GM13976 (cell line): ENCODE measurements at regions not wholly inside any gene's neighbourhood (a gene's known extent, or its start where the extent isn't known, plus 50 kb on each side); places are given as distances from the start of the nearest gene placed in this dataset.

ENCODE experiments used
- DNase-seq: peaks from one replicate; pipeline ENCODE4 v3.0.0; 2012; ENCODE audit warnings: low spot score
- in situ Hi-C: fragments of 300-500 bp; cut with MboI; formaldehyde crosslinking; loops from one replicate; pipeline ENCODE4 v1.12.0; 2022; ENCODE audit warnings: low sequenced_read_pairs, mixed read lengths, inconsistent platforms; ENCODE audit not compliant: unreplicated experiment
- TF ChIP-seq, protein P1 (sequence below): IDR thresholded peaks from 2 replicates; pipeline ENCODE4 v1.5.1; 2012; ENCODE audit warnings: borderline replicate concordance, mild to moderate bottlenecking; ENCODE audit not compliant: insufficient read depth; ENCODE audit errors: extremely low read depth, missing control alignments, control extremely low read depth

DNA sequence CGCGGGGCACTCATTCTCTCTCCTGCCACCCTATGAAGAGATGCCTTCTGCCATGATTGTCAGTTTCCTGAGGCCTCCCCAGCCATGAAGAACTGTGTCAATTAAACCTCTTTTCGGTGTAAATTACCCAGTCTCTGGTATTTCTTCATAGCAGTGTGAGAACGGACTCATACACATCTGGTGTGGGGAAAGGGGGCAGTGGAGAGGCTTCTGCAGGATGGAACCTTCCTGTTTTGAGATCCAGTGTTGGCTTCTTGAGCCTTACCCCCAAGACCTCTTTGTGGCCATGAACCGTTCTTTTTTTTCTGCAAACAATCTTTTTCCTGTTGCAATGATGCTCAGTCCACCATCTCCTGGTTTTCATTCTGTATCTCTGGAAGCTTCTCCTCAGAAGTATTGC, 248.4 kb downstream of the PRDM2 start:
- no peak for DNase-seq
- in situ Hi-C loops: no loop called here
- TF ChIP-seq, protein P1, sequence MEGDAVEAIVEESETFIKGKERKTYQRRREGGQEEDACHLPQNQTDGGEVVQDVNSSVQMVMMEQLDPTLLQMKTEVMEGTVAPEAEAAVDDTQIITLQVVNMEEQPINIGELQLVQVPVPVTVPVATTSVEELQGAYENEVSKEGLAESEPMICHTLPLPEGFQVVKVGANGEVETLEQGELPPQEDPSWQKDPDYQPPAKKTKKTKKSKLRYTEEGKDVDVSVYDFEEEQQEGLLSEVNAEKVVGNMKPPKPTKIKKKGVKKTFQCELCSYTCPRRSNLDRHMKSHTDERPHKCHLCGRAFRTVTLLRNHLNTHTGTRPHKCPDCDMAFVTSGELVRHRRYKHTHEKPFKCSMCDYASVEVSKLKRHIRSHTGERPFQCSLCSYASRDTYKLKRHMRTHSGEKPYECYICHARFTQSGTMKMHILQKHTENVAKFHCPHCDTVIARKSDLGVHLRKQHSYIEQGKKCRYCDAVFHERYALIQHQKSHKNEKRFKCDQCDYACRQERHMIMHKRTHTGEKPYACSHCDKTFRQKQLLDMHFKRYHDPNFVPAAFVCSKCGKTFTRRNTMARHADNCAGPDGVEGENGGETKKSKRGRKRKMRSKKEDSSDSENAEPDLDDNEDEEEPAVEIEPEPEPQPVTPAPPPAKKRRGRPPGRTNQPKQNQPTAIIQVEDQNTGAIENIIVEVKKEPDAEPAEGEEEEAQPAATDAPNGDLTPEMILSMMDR: no peak

DNA sequence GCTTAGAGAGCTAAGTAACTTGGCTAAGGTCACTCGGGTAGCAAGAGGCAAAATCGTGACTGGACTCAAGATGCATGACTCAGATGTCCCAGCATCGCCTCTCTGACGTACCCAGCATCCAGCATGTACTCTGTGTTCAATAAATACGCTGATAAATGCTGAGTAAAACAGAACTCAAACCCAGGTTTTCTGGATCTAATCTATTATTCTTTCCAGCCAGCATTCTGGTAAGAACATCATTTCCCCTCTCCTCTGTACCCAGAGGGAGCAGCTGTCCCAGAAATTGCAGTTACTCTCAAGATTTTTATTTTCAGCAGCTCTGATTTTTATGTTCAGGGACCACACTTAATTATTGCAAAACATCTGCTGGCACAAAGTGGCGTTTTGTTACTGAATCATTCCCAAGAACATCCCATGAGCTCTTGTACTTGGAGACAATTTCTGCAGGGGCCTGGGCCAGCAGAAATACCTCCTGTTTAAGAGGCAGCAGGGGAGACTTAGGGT, 249.0 kb downstream of the PRDM2 start:
- TF ChIP-seq, protein P1: no peak
- no peak for DNase-seq
- in situ Hi-C loops: no loop called here

DNA sequence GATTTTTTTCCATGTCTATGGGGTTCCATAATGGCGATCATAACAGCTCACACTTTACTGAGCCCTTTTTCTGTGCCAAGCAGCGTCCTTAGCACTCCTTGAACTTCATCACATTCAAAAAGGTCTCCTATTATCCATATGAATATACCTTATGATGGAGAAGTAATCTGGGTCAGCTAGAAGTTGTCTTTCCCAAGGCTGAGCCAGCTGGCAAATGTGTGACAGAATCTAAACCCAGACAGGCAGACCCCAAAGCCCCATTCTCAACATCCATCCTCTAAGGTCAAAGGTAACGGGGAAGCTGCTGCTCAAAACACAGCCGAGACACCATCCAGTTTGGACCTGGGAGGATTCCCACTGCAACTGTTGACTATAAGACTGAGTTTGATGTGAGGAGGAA, 249.6 kb downstream of the PRDM2 start:
- in situ Hi-C loops: no loop called here
- TF ChIP-seq, protein P1: no peak
- no peak for DNase-seq

DNA sequence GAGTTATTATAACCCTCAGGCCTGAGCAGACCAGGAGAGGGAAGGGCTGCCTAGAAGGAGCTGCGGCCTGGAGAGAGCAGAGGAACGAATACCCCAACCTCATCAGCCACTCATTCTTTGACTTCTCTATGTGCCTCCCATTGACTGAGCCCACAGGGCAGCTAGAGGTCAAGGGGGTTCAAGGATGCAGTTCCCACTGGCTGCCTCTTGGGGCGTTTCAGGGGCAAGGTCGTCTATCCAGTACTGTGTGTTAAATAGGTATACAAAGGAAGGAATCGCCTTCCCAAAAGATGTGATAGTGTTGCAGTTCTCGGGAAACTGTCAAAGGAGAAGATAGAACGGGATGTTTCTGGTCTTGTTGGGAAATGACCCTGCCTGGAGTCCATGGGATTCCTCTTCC, 250.6 kb downstream of the PRDM2 start:
- in situ Hi-C loops: loop anchor here (10.0 to 25.0 kb wide), 2 partner anchors 126 to 288 kb away; no protein-coding TSS in a partner anchor
- TF ChIP-seq, protein P1: no peak
- no peak for DNase-seq

DNA sequence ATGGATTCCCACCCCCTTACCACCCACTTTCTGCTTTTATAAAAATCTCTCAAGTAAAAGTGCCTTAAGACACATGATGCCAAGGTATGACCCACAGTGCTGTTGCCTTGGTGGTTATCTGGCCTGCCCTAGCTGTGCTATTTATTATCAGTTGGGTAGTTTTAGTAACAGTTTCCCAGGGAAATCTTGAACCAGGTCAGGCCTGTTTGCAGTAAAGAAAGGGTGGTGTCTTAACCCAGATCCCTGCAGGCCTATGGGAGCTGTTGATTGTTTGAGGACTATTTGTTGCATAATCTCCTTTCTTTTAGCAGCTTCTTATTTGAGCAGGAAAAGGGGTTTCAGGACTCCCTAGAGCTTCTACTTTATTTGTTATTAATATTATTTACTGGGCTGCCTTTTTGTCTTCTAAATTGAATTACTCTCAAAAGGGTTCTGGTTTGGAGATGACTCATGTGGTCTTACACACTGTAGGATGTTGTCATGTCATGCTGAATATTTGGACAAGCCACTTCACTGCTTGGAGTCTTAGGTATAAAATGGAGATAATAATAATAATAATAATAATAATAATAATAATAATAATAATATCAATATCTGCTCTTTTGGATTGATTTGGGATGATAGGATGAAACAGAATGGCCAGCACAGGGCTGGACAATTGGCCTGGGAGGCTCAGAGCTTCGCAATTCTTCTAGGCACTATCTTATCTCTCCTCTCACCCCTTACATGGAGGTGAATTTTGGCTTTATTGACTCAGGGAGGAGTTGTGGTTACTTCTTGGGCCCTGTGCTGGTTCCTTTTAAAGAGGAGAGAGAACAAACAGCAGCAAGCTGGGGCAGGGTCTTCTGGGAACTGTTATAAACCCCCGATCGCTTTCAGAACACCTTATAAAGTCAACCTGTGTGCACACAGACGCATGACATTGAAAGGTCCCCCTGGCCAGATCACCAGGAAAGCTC, 252.1 kb downstream of the PRDM2 start:
- in situ Hi-C loops: loop anchor here (10.0 to 25.0 kb wide), 2 partner anchors 127 to 290 kb away; no protein-coding TSS in a partner anchor

DNA sequence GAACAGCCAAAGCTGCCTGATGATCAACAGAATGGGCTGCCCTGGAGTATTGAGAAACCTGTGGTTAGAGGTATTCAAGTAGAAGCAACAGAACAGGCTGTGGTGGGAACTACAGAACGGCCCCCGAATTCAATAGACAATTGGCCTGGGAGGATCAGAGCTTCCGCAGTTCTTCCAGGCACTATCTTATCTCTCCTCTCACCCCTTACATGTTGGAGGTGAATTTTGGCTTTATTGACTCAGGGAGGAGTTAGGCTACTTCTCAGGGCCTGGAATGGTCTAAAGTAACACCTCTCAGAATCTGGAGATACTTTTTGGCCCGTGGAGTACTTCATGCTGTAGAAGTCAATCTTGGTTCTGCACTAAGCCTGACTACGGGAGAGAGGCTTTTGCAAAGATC, 253.0 kb downstream of the PRDM2 start:
- TF ChIP-seq, protein P1: no peak
- in situ Hi-C loops: loop anchor here (10.0 to 25.0 kb wide), 2 partner anchors 128 to 291 kb away; no protein-coding TSS in a partner anchor
- no peak for DNase-seq

More for the DNA sequence above, 252.1 kb downstream of the PRDM2 start:
- TF ChIP-seq, protein P1: no peak
- no peak for DNase-seq
